ENCODE measurements at regions not wholly inside any gene's neighbourhood (a gene's known extent, or its start where the extent isn't known, plus 50 kb on each side); places are given as distances from the start of the nearest gene placed in this dataset.

DNA sequence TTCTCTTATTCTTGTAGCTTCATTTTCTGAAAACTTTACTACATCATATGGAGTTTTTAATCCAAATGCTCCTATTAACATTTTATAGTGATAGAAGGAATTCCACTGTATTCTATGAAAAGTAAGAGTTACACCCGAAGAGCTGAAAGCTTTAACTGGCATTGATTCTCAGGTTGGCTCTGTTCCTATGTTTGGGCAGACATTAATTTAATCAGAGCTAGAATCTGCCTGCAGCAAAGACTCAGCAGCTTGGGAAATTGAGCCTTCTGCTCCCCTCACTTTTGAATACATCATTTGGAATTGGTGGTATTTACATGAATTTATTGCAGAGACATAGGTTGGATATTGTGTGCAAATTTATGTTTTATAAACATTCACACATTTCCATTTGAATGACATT lies 1494.7 kb downstream of the CDH8 start:
- Histone ChIP-seq H3K79me2 (ENCODE audit: insufficient read depth, low read length) (no peaks in the 10 kb centered on the region), H3K9me3 (ENCODE audit: insufficient read depth, low read length) (no peaks in the 10 kb centered on the region), H3K4me2 (ENCODE audit: low read depth, low read length, poor library complexity, severe bottlenecking) (no peak overlapping the region), H3K27ac (ENCODE audit: low read depth, low read length) (no peak overlapping the region), H3F3A (ENCODE audit: insufficient read depth) (no peaks in the 10 kb centered on the region), H3K4me3 (ENCODE audit: insufficient read depth, low read length, poor library complexity, severe bottlenecking) (no peak overlapping the region), H3K9me2 (replicated peaks; ENCODE audit: insufficient read depth, low read length) (no peaks in the 10 kb centered on the region), H4K20me1 (ENCODE audit: low read depth, low read length) (no peaks in the 10 kb centered on the region), H2AFZ (ENCODE audit: low read depth, low read length, severe bottlenecking) (no peak overlapping the region), H3K27me3 (ENCODE audit: low read length) (no peaks in the 10 kb centered on the region), H3K9ac (ENCODE audit: low read length) (no peak overlapping the region), H3K36me3 (ENCODE audit: low read length) (no peaks in the 10 kb centered on the region)
- TF ChIP-seq, protein P1, sequence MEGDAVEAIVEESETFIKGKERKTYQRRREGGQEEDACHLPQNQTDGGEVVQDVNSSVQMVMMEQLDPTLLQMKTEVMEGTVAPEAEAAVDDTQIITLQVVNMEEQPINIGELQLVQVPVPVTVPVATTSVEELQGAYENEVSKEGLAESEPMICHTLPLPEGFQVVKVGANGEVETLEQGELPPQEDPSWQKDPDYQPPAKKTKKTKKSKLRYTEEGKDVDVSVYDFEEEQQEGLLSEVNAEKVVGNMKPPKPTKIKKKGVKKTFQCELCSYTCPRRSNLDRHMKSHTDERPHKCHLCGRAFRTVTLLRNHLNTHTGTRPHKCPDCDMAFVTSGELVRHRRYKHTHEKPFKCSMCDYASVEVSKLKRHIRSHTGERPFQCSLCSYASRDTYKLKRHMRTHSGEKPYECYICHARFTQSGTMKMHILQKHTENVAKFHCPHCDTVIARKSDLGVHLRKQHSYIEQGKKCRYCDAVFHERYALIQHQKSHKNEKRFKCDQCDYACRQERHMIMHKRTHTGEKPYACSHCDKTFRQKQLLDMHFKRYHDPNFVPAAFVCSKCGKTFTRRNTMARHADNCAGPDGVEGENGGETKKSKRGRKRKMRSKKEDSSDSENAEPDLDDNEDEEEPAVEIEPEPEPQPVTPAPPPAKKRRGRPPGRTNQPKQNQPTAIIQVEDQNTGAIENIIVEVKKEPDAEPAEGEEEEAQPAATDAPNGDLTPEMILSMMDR (IDR thresholded peaks at IDR 0.05; ENCODE audit: insufficient read depth, low read length, poor library complexity, severe bottlenecking), result no peak
- TF ChIP-seq EZH2phosphoT487 (conservative IDR thresholded peaks at IDR 0.05; ENCODE audit: low read length), result no peak

DNA sequence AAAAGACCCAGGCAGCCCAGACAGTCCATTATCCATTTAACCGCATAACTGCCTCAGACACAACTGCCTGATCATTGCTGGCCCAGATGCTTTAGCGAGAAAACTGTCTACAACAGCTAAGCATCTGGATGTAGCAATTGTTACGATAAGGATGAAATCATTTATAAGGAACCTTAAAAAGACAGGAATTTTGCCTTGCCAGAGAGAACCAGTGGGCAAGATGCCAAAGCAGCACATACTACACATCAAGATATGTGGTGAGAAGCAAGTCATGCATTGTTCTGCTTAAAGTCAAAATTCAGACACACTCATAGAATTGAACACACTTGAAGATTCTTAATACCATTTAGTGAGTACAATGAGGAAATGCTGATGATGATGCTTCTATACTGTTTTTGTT lies 1525.3 kb downstream of the CDH8 start:
- H3K27ac ChIP-seq (ENCODE audit: low read depth, low read length), result no peak overlapping the region
- no peaks in the 10 kb centered on the region for H3K36me3 ChIP-seq (ENCODE audit: low read length)
- TF ChIP-seq, protein P1 (IDR thresholded peaks at IDR 0.05; ENCODE audit: insufficient read depth, low read length, poor library complexity, severe bottlenecking), result no peak
- TF ChIP-seq EZH2phosphoT487 (conservative IDR thresholded peaks at IDR 0.05; ENCODE audit: low read length), result no peak
- no peaks in the 10 kb centered on the region for H3K9me2 ChIP-seq (replicated peaks; ENCODE audit: insufficient read depth, low read length)
- H4K20me1 ChIP-seq (ENCODE audit: low read depth, low read length), result no peaks in the 10 kb centered on the region
- no peak overlapping the region for H2AFZ ChIP-seq (ENCODE audit: low read depth, low read length, severe bottlenecking)
- H3K4me2 ChIP-seq (ENCODE audit: low read depth, low read length, poor library complexity, severe bottlenecking), result no peak overlapping the region
- no peak overlapping the region for H3K9ac ChIP-seq (ENCODE audit: low read length)
- H3K9me3 ChIP-seq (ENCODE audit: insufficient read depth, low read length), result no peaks in the 10 kb centered on the region
- H3K79me2 ChIP-seq (ENCODE audit: insufficient read depth, low read length), result no peaks in the 10 kb centered on the region
- no peaks in the 10 kb centered on the region for H3K27me3 ChIP-seq (ENCODE audit: low read length)
- H3K4me3 ChIP-seq (ENCODE audit: insufficient read depth, low read length, poor library complexity, severe bottlenecking), result no peak overlapping the region
- no peaks in the 10 kb centered on the region for H3F3A ChIP-seq (ENCODE audit: insufficient read depth)

DNA sequence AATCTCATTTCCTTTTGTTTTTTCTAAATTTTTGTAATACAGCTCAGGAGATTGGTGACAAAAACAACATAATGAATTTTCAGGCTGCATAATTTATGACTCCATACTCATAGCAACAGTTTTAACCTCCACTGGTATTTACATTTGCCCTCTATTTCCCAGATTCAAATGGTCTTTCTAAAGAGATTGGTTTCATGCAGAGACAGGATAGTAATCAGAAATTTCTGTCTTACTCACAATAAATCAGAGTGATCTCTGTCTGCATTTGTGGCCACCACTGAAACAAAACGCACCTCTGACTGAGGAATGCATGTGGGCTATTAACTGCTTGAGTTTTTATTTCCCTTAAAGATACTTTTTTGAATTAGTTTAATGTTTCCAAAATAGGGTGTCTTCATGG lies 1526.0 kb downstream of the CDH8 start:
- H3K27ac ChIP-seq (ENCODE audit: low read depth, low read length), result no peak overlapping the region
- no peak overlapping the region for H2AFZ ChIP-seq (ENCODE audit: low read depth, low read length, severe bottlenecking)
- H4K20me1 ChIP-seq (ENCODE audit: low read depth, low read length), result no peaks in the 10 kb centered on the region
- H3K4me2 ChIP-seq (ENCODE audit: low read depth, low read length, poor library complexity, severe bottlenecking), result no peak overlapping the region
- no peaks in the 10 kb centered on the region for H3K9me2 ChIP-seq (replicated peaks; ENCODE audit: insufficient read depth, low read length)
- no peak for TF ChIP-seq EZH2phosphoT487 (conservative IDR thresholded peaks at IDR 0.05; ENCODE audit: low read length)
- TF ChIP-seq, protein P1 (IDR thresholded peaks at IDR 0.05; ENCODE audit: insufficient read depth, low read length, poor library complexity, severe bottlenecking), result no peak
- no peaks in the 10 kb centered on the region for H3K9me3 ChIP-seq (ENCODE audit: insufficient read depth, low read length)
- H3K79me2 ChIP-seq (ENCODE audit: insufficient read depth, low read length), result no peaks in the 10 kb centered on the region
- no peaks in the 10 kb centered on the region for H3K27me3 ChIP-seq (ENCODE audit: low read length)
- H3F3A ChIP-seq (ENCODE audit: insufficient read depth), result no peaks in the 10 kb centered on the region
- no peak overlapping the region for H3K4me3 ChIP-seq (ENCODE audit: insufficient read depth, low read length, poor library complexity, severe bottlenecking)
- no peaks in the 10 kb centered on the region for H3K36me3 ChIP-seq (ENCODE audit: low read length)
- H3K9ac ChIP-seq (ENCODE audit: low read length), result no peak overlapping the region

All from SU-DHL-6 (cell line).